ENCODE measurements at regions not wholly inside any gene's neighbourhood (a gene's known extent, or its start where the extent isn't known, plus 50 kb on each side); places are given as distances from the start of the nearest gene placed in this dataset.

- no peaks in the 10 kb centered on the region for H3K4me1 ChIP-seq
- H3K27ac ChIP-seq, result no peak overlapping the region
- peaks cover 5% of the 10 kb centered on the region; the same call in 1 of the 2 replicates for H3K27me3 ChIP-seq
- H3K4me3 ChIP-seq, result no peak overlapping the region
- peaks cover 2% of the 10 kb centered on the region; the same call in 1 of the 2 replicates for H3K9me3 ChIP-seq (replicated peaks)
- no peak for DNase-seq
- H3K36me3 ChIP-seq, result no peaks in the 10 kb centered on the region
These were observed 171.0 kb downstream of the RPLP1 start for GRCh38 chr15:69623392-69624154.

GRCh38 chr15:69624155-69624520 is 171.5 kb downstream of the RPLP1 start:
- peaks cover 5% of the 10 kb centered on the region; the same call in 1 of the 2 replicates for H3K27me3 ChIP-seq
- no peak overlapping the region for H3K27ac ChIP-seq
- H3K4me1 ChIP-seq, result no peaks in the 10 kb centered on the region
- H3K4me3 ChIP-seq, result no peak overlapping the region
- H3K36me3 ChIP-seq, result no peaks in the 10 kb centered on the region
- no peaks in the 10 kb centered on the region for H3K9me3 ChIP-seq (replicated peaks)
- no peak for DNase-seq

- H3K27ac ChIP-seq, result no peak overlapping the region
- no peak overlapping the region for H3K4me3 ChIP-seq
- DNase-seq, result no peak
- no peaks in the 10 kb centered on the region for H3K9me3 ChIP-seq (replicated peaks)
- no peaks in the 10 kb centered on the region for H3K36me3 ChIP-seq
- no peaks in the 10 kb centered on the region for H3K4me1 ChIP-seq
- peaks cover 5% of the 10 kb centered on the region; the same call in 1 of the 2 replicates for H3K27me3 ChIP-seq
These were observed 172.2 kb downstream of the RPLP1 start for GRCh38 chr15:69624816-69625215.

DNA sequence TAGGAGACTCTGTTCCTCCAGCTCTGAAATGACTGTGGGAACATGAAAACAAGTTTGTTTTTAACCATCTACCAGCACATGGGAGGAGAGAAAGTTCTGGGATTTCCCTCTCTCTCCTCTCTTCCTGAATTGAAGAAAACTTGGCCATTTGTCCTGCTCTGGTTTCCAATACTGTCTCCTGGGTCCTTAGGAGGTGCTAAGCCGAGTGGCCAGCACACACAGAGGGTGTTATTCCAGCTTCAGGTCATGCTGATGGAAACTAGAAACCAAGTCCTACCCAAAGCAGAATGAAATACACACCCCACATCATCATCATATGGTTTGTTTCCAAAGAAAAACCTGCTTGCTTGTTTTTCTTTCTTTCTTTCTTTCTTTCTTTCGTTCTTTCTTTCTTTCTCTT is 172.7 kb downstream of the RPLP1 start:
- Histone ChIP-seq H3K36me3 (no peaks in the 10 kb centered on the region), H3K27ac (no peak overlapping the region), H3K9me3 (replicated peaks) (no peaks in the 10 kb centered on the region), H3K4me3 (no peak overlapping the region), H3K4me1 (no peaks in the 10 kb centered on the region), H3K27me3 (peaks cover 5% of the 10 kb centered on the region; the same call in 1 of the 2 replicates)
- no peak for DNase-seq

DNA sequence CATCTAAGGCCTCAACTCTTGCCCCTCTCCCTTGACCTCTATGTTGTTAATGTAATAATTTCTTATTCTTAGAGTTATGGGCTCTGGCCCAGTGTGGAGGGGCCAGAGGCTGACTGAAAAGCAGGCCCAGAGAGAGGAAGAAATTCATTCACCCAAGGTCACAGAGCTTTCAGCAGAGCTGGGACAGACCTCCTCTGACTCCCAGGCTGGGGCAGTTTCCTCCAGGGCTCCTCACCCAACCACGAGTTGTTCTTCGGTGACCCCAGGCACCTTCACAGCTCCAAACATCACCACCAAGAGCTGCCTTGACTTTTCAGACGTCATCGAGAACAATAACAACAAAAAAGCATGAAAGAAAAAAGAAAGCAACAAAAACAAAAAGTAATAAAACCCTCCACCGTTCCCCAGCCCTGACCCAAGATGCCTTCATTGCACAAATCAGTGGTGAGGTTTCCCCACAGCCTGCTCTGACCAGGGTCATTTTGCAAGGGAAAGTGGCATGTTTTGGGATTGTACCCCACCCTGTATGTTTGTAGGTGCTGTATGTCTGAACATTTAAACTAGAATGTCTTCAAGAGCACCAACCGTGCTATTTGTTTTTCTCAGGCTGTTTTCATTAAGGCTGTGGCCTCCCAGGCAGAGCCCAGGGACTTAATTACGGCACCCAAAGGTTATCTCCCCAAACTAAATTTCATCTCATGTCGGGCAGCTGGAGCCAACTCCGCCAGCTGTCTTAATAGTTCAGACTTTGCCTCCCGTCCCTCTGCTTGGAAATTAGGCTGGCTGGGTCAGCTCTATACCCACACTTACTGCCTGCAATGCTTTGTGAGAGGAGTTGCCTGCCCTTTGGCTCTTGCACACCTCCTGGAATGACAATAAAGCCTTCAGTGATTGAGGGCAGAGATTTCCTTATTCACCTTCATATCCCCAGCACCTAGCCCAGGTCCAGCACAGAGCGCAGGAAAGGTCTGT is 173.8 kb downstream of the RPLP1 start:
- no peaks in the 10 kb centered on the region for H3K36me3 ChIP-seq
- H3K27me3 ChIP-seq, result peaks cover 5% of the 10 kb centered on the region; the same call in 1 of the 2 replicates
- peak in 1 of 2 experiments; percentile 35 for DNase-seq

GRCh38 chr15:69627548-69628158 is 175.0 kb downstream of the RPLP1 start:
- no peaks in the 10 kb centered on the region for H3K9me3 ChIP-seq (replicated peaks)
- DNase-seq, result no peak
- H3K27me3 ChIP-seq, result peaks cover 5% of the 10 kb centered on the region; the same call in 1 of the 2 replicates
- H3K4me3 ChIP-seq, result no peak overlapping the region
- H3K4me1 ChIP-seq, result no peaks in the 10 kb centered on the region
- H3K27ac ChIP-seq, result no peak overlapping the region
- H3K36me3 ChIP-seq, result no peaks in the 10 kb centered on the region

More for the DNA sequence above, 173.8 kb downstream of the RPLP1 start:
- Histone ChIP-seq H3K9me3 (replicated peaks) (no peaks in the 10 kb centered on the region), H3K27ac (no peak overlapping the region), H3K4me3 (no peak overlapping the region), H3K4me1 (no peaks in the 10 kb centered on the region)

DNA sequence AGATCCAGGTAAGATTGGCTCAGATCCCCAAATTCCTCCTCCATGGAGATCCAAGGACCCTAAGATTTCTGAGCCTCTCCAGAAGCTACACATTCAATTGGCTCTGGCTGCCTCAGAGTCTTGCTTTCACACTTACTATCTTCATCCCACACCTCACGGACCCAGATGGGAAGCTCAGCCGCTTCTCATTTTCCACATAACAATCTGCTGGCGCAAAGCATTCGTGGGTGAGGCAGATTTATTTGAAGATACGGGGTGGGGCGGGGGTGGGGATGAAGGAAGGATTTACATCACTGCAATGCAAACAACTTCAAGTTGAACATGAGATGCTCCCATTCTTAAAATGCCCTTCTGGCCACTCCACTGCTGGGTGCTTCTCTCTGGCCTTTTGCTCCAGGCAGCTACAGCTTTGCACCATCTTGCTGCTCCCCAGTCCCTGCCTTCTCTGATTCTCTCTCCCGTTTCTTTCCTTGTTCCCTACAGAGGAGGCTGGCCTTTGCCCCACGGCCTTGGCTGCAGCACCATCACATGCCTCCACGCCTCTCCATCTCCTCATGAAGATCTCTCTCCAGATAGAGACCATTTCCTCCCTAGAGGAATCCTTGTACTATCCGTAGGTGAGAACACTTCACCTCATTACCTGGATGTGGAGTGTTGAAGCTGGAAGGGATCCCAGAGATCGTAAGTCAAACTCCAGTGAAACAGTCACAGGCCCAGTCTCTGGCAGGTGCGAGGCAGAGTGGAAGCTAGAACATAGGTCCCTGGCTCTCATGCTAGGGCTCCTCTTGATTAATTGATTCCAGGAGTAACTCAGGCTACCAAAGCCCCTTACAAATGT is 175.9 kb downstream of the RPLP1 start:
- no peaks in the 10 kb centered on the region for H3K36me3 ChIP-seq
- no peaks in the 10 kb centered on the region for H3K4me1 ChIP-seq
- DNase-seq, result no peak
- H3K27ac ChIP-seq, result no peak overlapping the region
- no peaks in the 10 kb centered on the region for H3K9me3 ChIP-seq (replicated peaks)
- peaks cover 5% of the 10 kb centered on the region; the same call in 1 of the 2 replicates for H3K27me3 ChIP-seq
- no peak overlapping the region for H3K4me3 ChIP-seq

DNA sequence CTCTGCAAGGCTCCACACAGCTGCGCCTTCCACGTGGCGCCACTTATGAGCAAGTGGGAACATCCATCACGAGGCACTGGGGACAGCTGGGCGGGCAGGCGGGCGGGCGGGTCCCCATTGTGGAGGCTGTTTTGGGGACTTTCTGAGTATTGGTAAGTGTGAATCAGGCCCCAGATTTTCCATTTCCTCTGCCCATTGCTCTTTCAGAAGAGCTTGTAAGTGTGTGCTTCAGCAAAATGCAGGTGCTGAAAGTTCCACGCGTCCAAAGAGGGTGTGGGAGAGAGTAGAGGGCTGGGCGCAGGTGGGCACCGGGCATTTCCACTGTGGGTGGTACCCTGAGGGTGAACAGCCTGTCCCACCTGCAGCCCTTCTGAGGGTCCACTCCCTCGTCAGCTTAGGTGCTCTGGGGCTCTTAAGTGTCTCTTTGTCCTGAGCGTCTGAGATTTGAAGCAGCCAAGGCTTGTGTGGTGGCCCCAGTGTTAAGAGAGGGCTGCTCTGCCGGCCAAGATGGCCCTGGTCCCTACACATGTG is 177.1 kb downstream of the RPLP1 start:
- H3K27me3 ChIP-seq, result peaks cover 5% of the 10 kb centered on the region; the same call in 1 of the 2 replicates
- no peak for DNase-seq
- H3K4me1 ChIP-seq, result no peaks in the 10 kb centered on the region
- H3K4me3 ChIP-seq, result no peak overlapping the region
- H3K27ac ChIP-seq, result no peak overlapping the region
- no peaks in the 10 kb centered on the region for H3K36me3 ChIP-seq
- no peaks in the 10 kb centered on the region for H3K9me3 ChIP-seq (replicated peaks)

DNA sequence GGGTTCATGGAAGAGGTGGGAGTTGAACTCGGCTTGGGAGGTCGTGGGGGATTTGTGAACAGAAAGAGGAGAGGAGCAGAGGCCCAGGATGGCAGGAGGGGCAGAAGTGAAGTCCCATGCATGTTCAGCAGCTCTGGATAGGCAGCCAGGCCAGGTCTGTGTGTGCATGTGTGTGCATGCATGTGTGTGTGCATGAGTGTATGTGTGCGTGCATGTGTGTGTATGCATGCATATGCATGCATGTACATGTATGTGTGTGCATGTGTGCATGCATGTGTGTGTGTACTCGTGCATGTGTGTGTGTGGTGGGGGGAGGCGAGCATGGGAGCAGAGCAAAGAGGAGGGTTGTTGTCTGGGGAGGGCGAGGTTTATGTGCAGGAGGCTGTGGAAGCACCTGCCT is 178.4 kb downstream of the RPLP1 start:
- no peaks in the 10 kb centered on the region for H3K9me3 ChIP-seq (replicated peaks)
- no peaks in the 10 kb centered on the region for H3K36me3 ChIP-seq
- H3K27me3 ChIP-seq, result peaks cover 3% of the 10 kb centered on the region; the same call in 1 of the 2 replicates
- DNase-seq, result no peak
- H3K27ac ChIP-seq, result no peak overlapping the region
- no peak overlapping the region for H3K4me3 ChIP-seq
- H3K4me1 ChIP-seq, result no peaks in the 10 kb centered on the region

- no peak overlapping the region for H3K27ac ChIP-seq
- no peak for DNase-seq
- no peaks in the 10 kb centered on the region for H3K36me3 ChIP-seq
- H3K27me3 ChIP-seq, result no peaks in the 10 kb centered on the region; the same call in 1 of the 2 replicates
- no peaks in the 10 kb centered on the region for H3K9me3 ChIP-seq (replicated peaks)
- H3K4me1 ChIP-seq, result no peaks in the 10 kb centered on the region
- H3K4me3 ChIP-seq, result no peak overlapping the region
These were observed 179.4 kb downstream of the RPLP1 start for GRCh38 chr15:69631978-69632377.

GRCh38 chr15:69634860-69635259 is 182.2 kb downstream of the RPLP1 start:
- H3K27ac ChIP-seq, result no peak overlapping the region
- no peaks in the 10 kb centered on the region for H3K9me3 ChIP-seq (replicated peaks)
- no peaks in the 10 kb centered on the region for H3K36me3 ChIP-seq
- no peaks in the 10 kb centered on the region for H3K4me1 ChIP-seq
- DNase-seq, result no peak
- no peaks in the 10 kb centered on the region; the same call in 1 of the 2 replicates for H3K27me3 ChIP-seq
- no peak overlapping the region for H3K4me3 ChIP-seq

DNA sequence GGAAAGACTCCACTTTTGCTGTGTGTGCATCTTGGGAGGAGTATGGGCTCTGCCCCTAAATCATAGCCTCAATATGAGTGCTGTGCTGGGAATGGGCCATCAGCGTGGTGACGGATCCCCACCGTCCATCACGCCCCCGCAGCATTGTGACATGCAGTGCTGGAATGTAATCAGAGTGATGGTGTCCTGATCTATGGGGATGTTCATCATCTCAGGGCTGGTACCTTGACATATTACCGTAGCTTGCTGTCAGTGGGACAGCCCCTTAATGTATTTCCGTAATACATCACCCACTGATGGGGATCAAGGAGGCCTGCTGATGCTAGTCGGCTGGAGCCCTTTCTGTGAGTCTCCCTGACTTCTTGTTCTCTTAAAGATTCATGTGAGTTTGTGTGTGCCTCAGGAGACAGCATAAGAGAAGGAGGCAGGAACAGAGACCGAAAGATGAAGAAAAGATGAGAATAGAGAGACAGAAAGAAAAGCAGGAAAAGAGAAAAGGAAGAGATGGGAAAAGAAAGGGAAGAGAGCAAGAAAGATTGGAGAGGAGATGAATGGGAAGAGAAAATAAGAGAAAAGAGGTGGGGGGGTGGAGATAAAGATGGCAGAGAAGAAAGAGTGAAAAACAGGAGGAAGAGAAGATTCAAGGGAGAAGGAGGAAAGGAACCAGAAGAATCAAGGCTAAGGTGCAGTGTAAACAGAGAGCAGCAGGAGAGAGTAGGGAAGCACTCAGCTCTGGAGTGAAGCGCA is 183.7 kb downstream of the RPLP1 start:
- H3K4me3 ChIP-seq, result no peak overlapping the region
- no peaks in the 10 kb centered on the region for H3K36me3 ChIP-seq
- H3K4me1 ChIP-seq, result no peaks in the 10 kb centered on the region
- no peak overlapping the region for H3K27ac ChIP-seq
- H3K9me3 ChIP-seq (replicated peaks), result no peaks in the 10 kb centered on the region
- no peaks in the 10 kb centered on the region; the same call in 1 of the 2 replicates for H3K27me3 ChIP-seq
- DNase-seq, result no peak

- Histone ChIP-seq H3K9me3 (replicated peaks) (no peaks in the 10 kb centered on the region), H3K36me3 (no peaks in the 10 kb centered on the region), H3K4me1 (no peaks in the 10 kb centered on the region), H3K27me3 (no peaks in the 10 kb centered on the region), H3K27ac (no peak overlapping the region), H3K4me3 (no peak overlapping the region)
- no peak for DNase-seq
These were observed 185.2 kb downstream of the RPLP1 start for GRCh38 chr15:69637818-69638217.
